Activated naive CD8-positive, alpha-beta T cell treated with anti-CD3 and anti-CD28 coated beads for 36 hours (primary cell): ENCODE measurements at regions not wholly inside any gene's neighbourhood (a gene's known extent, or its start where the extent isn't known, plus 50 kb on each side); places are given as distances from the start of the nearest gene placed in this dataset.

Source experiments
- DNase-seq: peaks from one replicate; pipeline ENCODE4 v3.0.0; 2021
- H3K27ac Mint-ChIP-seq: one replicate; pipeline ENCODE4 v1.8.0; 2022; ENCODE audit warnings: mild to moderate bottlenecking, moderate library complexity, mixed read lengths
- H3K27me3 Mint-ChIP-seq: one replicate; pipeline ENCODE4 v1.8.0; 2022; ENCODE audit warnings: mild to moderate bottlenecking, mixed read lengths
- H3K36me3 Mint-ChIP-seq: one replicate; pipeline ENCODE4 v1.8.0; 2021; ENCODE audit warnings: mild to moderate bottlenecking, mixed read lengths
- H3K4me1 Mint-ChIP-seq: one replicate; pipeline ENCODE4 v1.8.0; 2021; ENCODE audit warnings: mixed read lengths
- H3K4me3 Mint-ChIP-seq: one replicate; pipeline ENCODE4 v1.8.0; 2022; ENCODE audit warnings: mild to moderate bottlenecking, moderate library complexity, mixed read lengths
- H3K9me3 Mint-ChIP-seq: one replicate; pipeline ENCODE4 v1.8.0; 2022; ENCODE audit warnings: mixed read lengths

- Mint-ChIP-seq H3K9me3 (peaks cover 11% of the 10 kb centered on the region), H3K36me3 (no peaks in the 10 kb centered on the region), H3K4me3 (no peak overlapping the region), H3K27me3 (peaks cover 3% of the 10 kb centered on the region), H3K27ac (no peak overlapping the region), H3K4me1 (no peaks in the 10 kb centered on the region)
- no peak for DNase-seq
Measured at GRCh38 chr10:90130321-90131086, 429.1 kb downstream of the KIF20B start.

- no peak overlapping the region for H3K27ac Mint-ChIP-seq
- H3K9me3 Mint-ChIP-seq = peaks cover 33% of the 10 kb centered on the region
Measured at GRCh38 chr10:90133606-90134005, 432.2 kb downstream of the KIF20B start.

GRCh38 chr10:90136731-90137316, 435.4 kb downstream of the KIF20B start:
- no peaks in the 10 kb centered on the region for H3K36me3 Mint-ChIP-seq
- no peak overlapping the region for H3K4me3 Mint-ChIP-seq
- H3K27me3 Mint-ChIP-seq = no peaks in the 10 kb centered on the region
- no peaks in the 10 kb centered on the region for H3K4me1 Mint-ChIP-seq
- H3K9me3 Mint-ChIP-seq = peaks cover 41% of the 10 kb centered on the region
- no peak overlapping the region for H3K27ac Mint-ChIP-seq
- DNase-seq = no peak

More at GRCh38 chr10:90133606-90134005, 432.2 kb downstream of the KIF20B start:
- DNase-seq = no peak
- no peaks in the 10 kb centered on the region for H3K4me1 Mint-ChIP-seq
- H3K36me3 Mint-ChIP-seq = no peaks in the 10 kb centered on the region
- H3K4me3 Mint-ChIP-seq = no peak overlapping the region
- peaks cover 3% of the 10 kb centered on the region for H3K27me3 Mint-ChIP-seq

- Mint-ChIP-seq H3K4me3 (no peak overlapping the region), H3K4me1 (no peaks in the 10 kb centered on the region), H3K36me3 (no peaks in the 10 kb centered on the region), H3K9me3 (peaks cover 39% of the 10 kb centered on the region), H3K27ac (no peak overlapping the region), H3K27me3 (no peaks in the 10 kb centered on the region)
- no peak for DNase-seq
Measured at GRCh38 chr10:90138844-90139243, 437.5 kb downstream of the KIF20B start.

- Mint-ChIP-seq H3K4me3 (no peak overlapping the region), H3K36me3 (no peaks in the 10 kb centered on the region), H3K27me3 (no peaks in the 10 kb centered on the region), H3K27ac (no peak overlapping the region), H3K9me3 (peaks cover 20% of the 10 kb centered on the region), H3K4me1 (no peaks in the 10 kb centered on the region)
- DNase-seq = no peak
Measured at GRCh38 chr10:90141791-90142190, 440.4 kb downstream of the KIF20B start.

- Mint-ChIP-seq H3K4me3 (no peak overlapping the region), H3K27ac (no peak overlapping the region), H3K9me3 (peaks cover 10% of the 10 kb centered on the region), H3K27me3 (no peaks in the 10 kb centered on the region), H3K4me1 (no peaks in the 10 kb centered on the region), H3K36me3 (no peaks in the 10 kb centered on the region)
- DNase-seq = no peak
Measured at GRCh38 chr10:90143937-90144336, 442.5 kb downstream of the KIF20B start.

GRCh38 chr10:90148116-90148855, 446.9 kb downstream of the KIF20B start:
- Mint-ChIP-seq H3K9me3 (no peaks in the 10 kb centered on the region), H3K27ac (no peak overlapping the region), H3K36me3 (no peaks in the 10 kb centered on the region), H3K27me3 (no peaks in the 10 kb centered on the region), H3K4me1 (no peaks in the 10 kb centered on the region), H3K4me3 (no peak overlapping the region)
- DNase-seq = no peak

GRCh38 chr10:90149563-90149962, 448.2 kb downstream of the KIF20B start:
- Mint-ChIP-seq H3K27me3 (no peaks in the 10 kb centered on the region), H3K36me3 (no peaks in the 10 kb centered on the region), H3K4me3 (no peak overlapping the region), H3K9me3 (no peaks in the 10 kb centered on the region), H3K4me1 (no peaks in the 10 kb centered on the region), H3K27ac (no peak overlapping the region)
- no peak for DNase-seq

GRCh38 chr10:90162271-90162853, 461.0 kb downstream of the KIF20B start:
- peaks cover 4% of the 10 kb centered on the region for H3K9me3 Mint-ChIP-seq
- H3K36me3 Mint-ChIP-seq = no peaks in the 10 kb centered on the region
- no peak overlapping the region for H3K4me3 Mint-ChIP-seq

GRCh38 chr10:90167174-90168064, 466.0 kb downstream of the KIF20B start:
- H3K9me3 Mint-ChIP-seq = peaks cover 4% of the 10 kb centered on the region
- H3K4me3 Mint-ChIP-seq = no peak overlapping the region
- no peak overlapping the region for H3K27ac Mint-ChIP-seq
- peaks cover 5% of the 10 kb centered on the region for H3K27me3 Mint-ChIP-seq
- H3K36me3 Mint-ChIP-seq = no peaks in the 10 kb centered on the region
- DNase-seq = no peak
- H3K4me1 Mint-ChIP-seq = no peaks in the 10 kb centered on the region

More at GRCh38 chr10:90162271-90162853, 461.0 kb downstream of the KIF20B start:
- H3K27me3 Mint-ChIP-seq = no peaks in the 10 kb centered on the region
- H3K27ac Mint-ChIP-seq = no peak overlapping the region
- H3K4me1 Mint-ChIP-seq = no peaks in the 10 kb centered on the region
- no peak for DNase-seq

- peaks cover 5% of the 10 kb centered on the region for H3K27me3 Mint-ChIP-seq
- no peak overlapping the region for H3K27ac Mint-ChIP-seq
- no peak overlapping the region for H3K4me3 Mint-ChIP-seq
Measured at GRCh38 chr10:90168244-90168643, 466.9 kb downstream of the KIF20B start.

GRCh38 chr10:90171014-90171722, 469.8 kb downstream of the KIF20B start:
- no peaks in the 10 kb centered on the region for H3K4me1 Mint-ChIP-seq
- peaks cover 1% of the 10 kb centered on the region for H3K9me3 Mint-ChIP-seq
- H3K36me3 Mint-ChIP-seq = no peaks in the 10 kb centered on the region
- peaks cover 5% of the 10 kb centered on the region for H3K27me3 Mint-ChIP-seq
- H3K27ac Mint-ChIP-seq = no peak overlapping the region
- no peak overlapping the region for H3K4me3 Mint-ChIP-seq
- no peak for DNase-seq

More at GRCh38 chr10:90168244-90168643, 466.9 kb downstream of the KIF20B start:
- Mint-ChIP-seq H3K4me1 (no peaks in the 10 kb centered on the region), H3K36me3 (no peaks in the 10 kb centered on the region), H3K9me3 (peaks cover 4% of the 10 kb centered on the region)
- no peak for DNase-seq

- Mint-ChIP-seq H3K9me3 (peaks cover 1% of the 10 kb centered on the region), H3K36me3 (no peaks in the 10 kb centered on the region), H3K4me3 (no peak overlapping the region), H3K4me1 (no peaks in the 10 kb centered on the region), H3K27me3 (peaks cover 5% of the 10 kb centered on the region), H3K27ac (no peak overlapping the region)
- no peak for DNase-seq
Measured at GRCh38 chr10:90174531-90174930, 473.1 kb downstream of the KIF20B start.

GRCh38 chr10:90175161-90175681, 473.8 kb downstream of the KIF20B start:
- no peak for DNase-seq
- Mint-ChIP-seq H3K4me1 (no peaks in the 10 kb centered on the region), H3K27me3 (peaks cover 5% of the 10 kb centered on the region), H3K36me3 (no peaks in the 10 kb centered on the region), H3K27ac (no peak overlapping the region), H3K4me3 (no peak overlapping the region), H3K9me3 (peaks cover 1% of the 10 kb centered on the region)
